Astrocyte of the spinal cord (primary cell): ENCODE measurements at regions not wholly inside any gene's neighbourhood (a gene's known extent, or its start where the extent isn't known, plus 50 kb on each side); places are given as distances from the start of the nearest gene placed in this dataset.

Source experiments
- DNase-seq: peaks from one replicate; pipeline ENCODE4 v3.0.0; 2011; ENCODE audit warnings: low read depth, low spot score
- H3K4me3 ChIP-seq: 2 replicates; pipeline ENCODE4 v1.5.1; 2011; ENCODE audit warnings: low read depth, mild to moderate bottlenecking, low read length, moderate library complexity
- CTCF ChIP-seq: IDR thresholded peaks from 2 replicates; pipeline ENCODE4 v1.5.1; 2012; ENCODE audit warnings: low read depth, mild to moderate bottlenecking, low read length, inconsistent platforms
- in situ Hi-C: cut with HindIII; loops from 2 replicates; pipeline ENCODE4 v1.10.0; 2017; ENCODE audit warnings: low sequenced_read_pairs

- no peak for DNase-seq
- no peak overlapping the region for H3K4me3 ChIP-seq
- in situ Hi-C loops: no loop called here
These were observed 174.3 kb downstream of the FOXL1 start for GRCh38 chr16:86752582-86753175.

GRCh38 chr16:86753399-86753798, 175.1 kb downstream of the FOXL1 start:
- no peak overlapping the region for H3K4me3 ChIP-seq
- DNase-seq: no peak
- TF ChIP-seq CTCF: no peak
- in situ Hi-C loops: no loop called here

More at GRCh38 chr16:86752582-86753175, 174.3 kb downstream of the FOXL1 start:
- no peak for TF ChIP-seq CTCF

- no peak for DNase-seq
- TF ChIP-seq CTCF: no peak
- in situ Hi-C loops: no loop called here
- H3K4me3 ChIP-seq: no peak overlapping the region
These were observed 177.2 kb downstream of the FOXL1 start for GRCh38 chr16:86755571-86756006.

GRCh38 chr16:86756882-86757703, 178.7 kb downstream of the FOXL1 start:
- peak; percentile 3 for TF ChIP-seq CTCF
- peak; percentile 22 for DNase-seq
- no peak overlapping the region for H3K4me3 ChIP-seq
- in situ Hi-C loops: no loop called here

- no peak overlapping the region for H3K4me3 ChIP-seq
- no peak for DNase-seq
- in situ Hi-C loops: no loop called here
- no peak for TF ChIP-seq CTCF
These were observed 179.3 kb downstream of the FOXL1 start for GRCh38 chr16:86757704-86758040.

GRCh38 chr16:86758932-86759331, 180.6 kb downstream of the FOXL1 start:
- in situ Hi-C loops: no loop called here
- no peak overlapping the region for H3K4me3 ChIP-seq
- TF ChIP-seq CTCF: no peak
- DNase-seq: no peak
